SK-N-SH (cell line): ENCODE measurements at regions not wholly inside any gene's neighbourhood (a gene's known extent, or its start where the extent isn't known, plus 50 kb on each side); places are given as distances from the start of the nearest gene placed in this dataset.

Experiments
- CTCF ChIA-PET: fragments of 300-600, 350-600 bp; formaldehyde crosslinking; extraction: SDS; loops from one replicate; lab custom pipeline; 2021; lab: Yijun Ruan, JAX
- POLR2A ChIA-PET: fragments of 350-600 bp; sonication (Branson Sonifier 250); formaldehyde crosslinking; extraction: SDS; loops from one replicate; lab custom pipeline; 2020; ENCODE audit warnings: antibody characterized with exemption, inconsistent platforms; lab: Yijun Ruan, JAX
- DNase-seq: peaks from one replicate; pipeline ENCODE4 v3.0.0; 2012
- H2AFZ ChIP-seq: fragments of 200-600 bp; sonication (generic); 2 replicates; pipeline ENCODE4 v1.8.1; 2016; ENCODE audit warnings: antibody characterized with exemption, mild to moderate bottlenecking, low read depth
- H3F3A ChIP-seq: fragments of 200-600 bp; sonication (generic); replicated peaks from 2 replicates; pipeline ENCODE3; 2016; ENCODE audit warnings: antibody characterized with exemption, mild to moderate bottlenecking; ENCODE audit not compliant: insufficient read depth
- H3K27ac ChIP-seq, 2 experiments: fragments of 200-500 bp in 1 of 2; fragments of 200-600 bp in 1 of 2; sonication (Bioruptor generic) in 1 of 2; sonication (generic), shearing (Covaris generic) in 1 of 2; 2 replicates each; pipeline versions ENCODE4 v1.5.1 to v1.6.1; 2014 to 2016; ENCODE audit warnings: low read depth in 2 of 2, inconsistent platforms in 1 of 2, low read length in 1 of 2, mild to moderate bottlenecking in 1 of 2, mixed read lengths in 1 of 2
- H3K27me3 ChIP-seq: fragments of 200-600 bp; sonication (generic), shearing (Covaris generic); 2 replicates; pipeline ENCODE4 v1.6.1; 2016; ENCODE audit warnings: mixed run types; ENCODE audit not compliant: insufficient read depth
- H3K36me3 ChIP-seq, 2 experiments: fragments of 200-500 bp in 1 of 2; fragments of 200-600 bp in 1 of 2; sonication (Bioruptor generic) in 1 of 2; sonication (generic) in 1 of 2; replicated peaks in 1 of 2; 2 replicates each; pipeline versions ENCODE3 to v1.5.1; 2014 to 2016; ENCODE audit warnings: low read length in 1 of 2, mild to moderate bottlenecking in 1 of 2; ENCODE audit not compliant: insufficient read depth in 2 of 2, control insufficient read depth in 1 of 2
- H3K4me1 ChIP-seq, 2 experiments: fragments of 200-500 bp in 1 of 2; fragments of 200-600 bp in 1 of 2; sonication (Bioruptor generic) in 1 of 2; sonication (generic), shearing (Covaris generic) in 1 of 2; 2 replicates each; pipeline versions ENCODE4 v1.5.1 to v1.6.1; 2014 to 2016; ENCODE audit warnings: low read depth in 1 of 2, low read length in 1 of 2, mixed run types in 1 of 2; ENCODE audit not compliant: insufficient read depth in 2 of 2, control insufficient read depth in 1 of 2
- H3K4me2 ChIP-seq: fragments of 200-600 bp; sonication (generic), shearing (Covaris generic); 2 replicates; pipeline ENCODE4 v1.6.1; 2017; ENCODE audit warnings: mixed run types
- H3K4me3 ChIP-seq, 2 experiments: fragments of 200-500 bp in 1 of 2; fragments of 200-600 bp in 1 of 2; sonication (Bioruptor generic) in 1 of 2; sonication (generic), shearing (Covaris generic) in 1 of 2; 2 replicates each; pipeline versions ENCODE4 v1.5.1 to v1.8.1; 2014 to 2016; ENCODE audit warnings: low read depth in 2 of 2, inconsistent platforms in 1 of 2, low read length in 1 of 2, mild to moderate bottlenecking in 1 of 2, mixed read lengths in 1 of 2, moderate library complexity in 1 of 2
- H3K79me2 ChIP-seq: fragments of 200-600 bp; sonication (generic); 2 replicates; pipeline ENCODE4 v1.8.1; 2017; ENCODE audit warnings: mild to moderate bottlenecking; ENCODE audit not compliant: insufficient read depth
- H3K9ac ChIP-seq: fragments of 200-600 bp; sonication (generic); 2 replicates; pipeline ENCODE4 v1.6.1; 2017; ENCODE audit warnings: mixed run types
- H3K9me2 ChIP-seq: fragments of 200-600 bp; sonication (generic); 2 replicates; pipeline ENCODE4 v1.6.1; 2017; ENCODE audit warnings: mixed run types
- H3K9me3 ChIP-seq: fragments of 200-600 bp; sonication (generic); 2 replicates; pipeline ENCODE4 v1.6.1; 2017; ENCODE audit warnings: mixed run types, mild to moderate bottlenecking, moderate library complexity
- H4K20me1 ChIP-seq: fragments of 200-600 bp; sonication (generic); 2 replicates; pipeline ENCODE4 v1.6.1; 2017; ENCODE audit warnings: mild to moderate bottlenecking, mixed run types; ENCODE audit not compliant: insufficient read depth
- ELF1 ChIP-seq: IDR thresholded peaks from 2 replicates; pipeline ENCODE4 v1.4.0; 2012
- EP300 ChIP-seq, 2 experiments: IDR thresholded peaks; 2 replicates each; pipeline versions ENCODE4 v1.4.0 to v1.6.1; 2012; ENCODE audit warnings: borderline replicate concordance in 1 of 2, low read depth in 1 of 2, low read length in 1 of 2
- FOXJ3 ChIP-seq: sonication (generic); formaldehyde crosslinking; IDR thresholded peaks from 2 replicates; pipeline ENCODE4 v1.5.1; 2020; ENCODE audit warnings: mild to moderate bottlenecking, missing genetic modification reagents
- FOXM1 ChIP-seq: IDR thresholded peaks from 2 replicates; pipeline ENCODE4 v1.4.0; 2012; ENCODE audit warnings: low read depth, mild to moderate bottlenecking
- MXI1 ChIP-seq: IDR thresholded peaks from 2 replicates; pipeline ENCODE4 v1.6.1; 2012; ENCODE audit warnings: mild to moderate bottlenecking, low read depth, low read length, improper control_type of control experiment
- NRF1 ChIP-seq: IDR thresholded peaks from 2 replicates; pipeline ENCODE4 v1.6.1; 2012; ENCODE audit warnings: low read depth, mild to moderate bottlenecking, low read length
- POLR2AphosphoS5 ChIP-seq: IDR thresholded peaks from 2 replicates; pipeline ENCODE4 v1.6.1; 2012; ENCODE audit warnings: low read depth, low read length
- RCOR1 ChIP-seq: fragments of 150-350 bp; IDR thresholded peaks from 2 replicates; pipeline ENCODE4 v1.6.1; 2017; ENCODE audit warnings: antibody characterized with exemption, low read length
- RFX5 ChIP-seq: IDR thresholded peaks from 2 replicates; pipeline ENCODE4 v1.6.1; 2012; ENCODE audit warnings: mild to moderate bottlenecking, improper control_type of control experiment, low read length
- RXRA ChIP-seq: IDR thresholded peaks from 2 replicates; pipeline ENCODE4 v1.4.0; 2012; ENCODE audit warnings: low read depth, mild to moderate bottlenecking, borderline replicate concordance
- SIN3A ChIP-seq: IDR thresholded peaks from 2 replicates; pipeline ENCODE4 v1.6.1; 2012; ENCODE audit warnings: low read depth, mild to moderate bottlenecking, low read length, moderate library complexity, borderline replicate concordance
- TAF1 ChIP-seq: IDR thresholded peaks from 2 replicates; pipeline ENCODE4 v1.6.1; 2012; ENCODE audit warnings: low read depth, mild to moderate bottlenecking, low read length, moderate library complexity, borderline replicate concordance
- TCF12 ChIP-seq: IDR thresholded peaks from 2 replicates; pipeline ENCODE4 v1.4.0; 2012
- TEAD4 ChIP-seq: IDR thresholded peaks from 2 replicates; pipeline ENCODE4 v1.4.0; 2012; ENCODE audit warnings: mild to moderate bottlenecking, borderline replicate concordance; ENCODE audit not compliant: insufficient read depth
- YY1 ChIP-seq: IDR thresholded peaks from 2 replicates; pipeline ENCODE4 v1.4.0; 2012; ENCODE audit warnings: low read depth, mild to moderate bottlenecking
- WGBS: methylation state at CpG from one replicate; pipeline ENCODE4 v1.1.6; 2017; ENCODE audit warnings: low lambda C conversion rate; 5-methylcytosine and 5-hydroxymethylcytosine counted together
- TF ChIP-seq, protein P1 (sequence below): IDR thresholded peaks from 2 replicates; pipeline ENCODE4 v1.6.1; 2012; ENCODE audit warnings: mild to moderate bottlenecking, low read depth, low read length, moderate library complexity
- TF ChIP-seq, protein P2 (sequence below): IDR thresholded peaks from 2 replicates; pipeline ENCODE4 v1.4.0; 2012; ENCODE audit warnings: low read depth
- TF ChIP-seq, protein P3 (sequence below): fragments of 200-600 bp; sonication (generic); IDR thresholded peaks from 2 replicates; pipeline ENCODE4 v1.6.1; 2017; ENCODE audit warnings: antibody characterized with exemption, mild to moderate bottlenecking, moderate library complexity
- TF ChIP-seq, protein P4 (sequence below): IDR thresholded peaks from 2 replicates; pipeline ENCODE4; 2012
- TF ChIP-seq, protein P5 (sequence below): IDR thresholded peaks from 2 replicates; pipeline ENCODE4 v1.4.0; 2012; ENCODE audit warnings: low read depth, borderline replicate concordance

DNA sequence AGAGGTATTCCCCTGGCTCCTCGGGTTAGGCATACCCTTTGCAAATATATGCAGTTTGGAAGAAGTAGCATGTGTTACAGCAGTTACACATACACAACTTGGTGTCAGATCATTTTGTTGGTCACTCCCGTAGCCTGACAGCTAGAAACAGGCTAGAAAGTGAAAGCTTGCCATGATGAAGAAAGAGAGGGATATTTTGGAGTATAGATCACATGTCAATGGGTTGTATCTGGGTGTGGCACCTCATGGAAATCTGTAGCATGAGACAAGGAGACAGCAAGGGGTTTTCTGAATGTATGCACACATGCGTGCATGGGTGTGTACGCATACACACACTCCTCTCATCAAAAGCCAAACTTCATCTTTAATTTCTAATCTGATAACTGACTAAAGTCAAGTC, 1914.5 kb upstream of the PIK3C3 start (continued):
- TF ChIP-seq, protein P1, sequence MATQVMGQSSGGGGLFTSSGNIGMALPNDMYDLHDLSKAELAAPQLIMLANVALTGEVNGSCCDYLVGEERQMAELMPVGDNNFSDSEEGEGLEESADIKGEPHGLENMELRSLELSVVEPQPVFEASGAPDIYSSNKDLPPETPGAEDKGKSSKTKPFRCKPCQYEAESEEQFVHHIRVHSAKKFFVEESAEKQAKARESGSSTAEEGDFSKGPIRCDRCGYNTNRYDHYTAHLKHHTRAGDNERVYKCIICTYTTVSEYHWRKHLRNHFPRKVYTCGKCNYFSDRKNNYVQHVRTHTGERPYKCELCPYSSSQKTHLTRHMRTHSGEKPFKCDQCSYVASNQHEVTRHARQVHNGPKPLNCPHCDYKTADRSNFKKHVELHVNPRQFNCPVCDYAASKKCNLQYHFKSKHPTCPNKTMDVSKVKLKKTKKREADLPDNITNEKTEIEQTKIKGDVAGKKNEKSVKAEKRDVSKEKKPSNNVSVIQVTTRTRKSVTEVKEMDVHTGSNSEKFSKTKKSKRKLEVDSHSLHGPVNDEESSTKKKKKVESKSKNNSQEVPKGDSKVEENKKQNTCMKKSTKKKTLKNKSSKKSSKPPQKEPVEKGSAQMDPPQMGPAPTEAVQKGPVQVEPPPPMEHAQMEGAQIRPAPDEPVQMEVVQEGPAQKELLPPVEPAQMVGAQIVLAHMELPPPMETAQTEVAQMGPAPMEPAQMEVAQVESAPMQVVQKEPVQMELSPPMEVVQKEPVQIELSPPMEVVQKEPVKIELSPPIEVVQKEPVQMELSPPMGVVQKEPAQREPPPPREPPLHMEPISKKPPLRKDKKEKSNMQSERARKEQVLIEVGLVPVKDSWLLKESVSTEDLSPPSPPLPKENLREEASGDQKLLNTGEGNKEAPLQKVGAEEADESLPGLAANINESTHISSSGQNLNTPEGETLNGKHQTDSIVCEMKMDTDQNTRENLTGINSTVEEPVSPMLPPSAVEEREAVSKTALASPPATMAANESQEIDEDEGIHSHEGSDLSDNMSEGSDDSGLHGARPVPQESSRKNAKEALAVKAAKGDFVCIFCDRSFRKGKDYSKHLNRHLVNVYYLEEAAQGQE, result no peak

DNA sequence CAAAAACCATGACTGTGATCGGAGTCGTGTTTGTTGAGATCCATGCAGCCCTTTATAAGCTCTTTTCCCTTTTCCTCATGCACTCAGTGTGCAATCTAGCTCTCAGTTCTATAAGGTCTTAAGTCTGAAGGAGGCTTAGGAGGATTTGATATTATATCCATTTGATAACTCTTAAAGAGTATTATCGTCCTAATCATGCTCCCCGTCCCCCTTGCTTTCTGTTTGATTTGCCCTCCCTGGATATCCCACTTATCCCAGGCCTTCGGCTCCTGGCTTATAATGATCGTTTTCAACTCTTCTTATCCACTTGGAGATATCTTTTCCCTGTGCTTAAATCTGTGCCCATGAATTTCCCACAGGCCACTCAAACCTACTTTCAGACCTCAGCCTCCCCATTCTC, 1917.7 kb upstream of the PIK3C3 start:
- no peak for DNase-seq
- Histone ChIP-seq H3K9ac (no peak overlapping the region), H4K20me1 (no peaks in the 10 kb centered on the region), H3K9me2 (no peaks in the 10 kb centered on the region), H3K36me3 (no peaks in the 10 kb centered on the region), H3K4me3 (no peak overlapping the region), H3K4me1 (no peaks in the 10 kb centered on the region; a peak in 1 of 4 replicates), H2AFZ (no peak overlapping the region), H3K27ac (no peak overlapping the region; a peak in 1 of 4 replicates), H3F3A (no peaks in the 10 kb centered on the region), H3K79me2 (no peaks in the 10 kb centered on the region), H3K4me2 (no peak overlapping the region), H3K9me3 (no peaks in the 10 kb centered on the region), H3K27me3 (no peaks in the 10 kb centered on the region)
- CTCF ChIA-PET, result no interaction called here
- POLR2A ChIA-PET, result no interaction called here
- TF ChIP-seq RXRA, result no peak
- TF ChIP-seq SIN3A, result no peak
- TF ChIP-seq TCF12, result no peak
- TF ChIP-seq, protein P2, sequence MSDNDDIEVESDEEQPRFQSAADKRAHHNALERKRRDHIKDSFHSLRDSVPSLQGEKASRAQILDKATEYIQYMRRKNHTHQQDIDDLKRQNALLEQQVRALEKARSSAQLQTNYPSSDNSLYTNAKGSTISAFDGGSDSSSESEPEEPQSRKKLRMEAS, result no peak
- TF ChIP-seq RFX5, result no peak
- TF ChIP-seq YY1, result no peak
- no peak for TF ChIP-seq MXI1
- no peak for TF ChIP-seq EP300 (IDR thresholded peaks at IDR 0.05; ENCODE audit: borderline replicate concordance in 1 of 2, low read depth in 1 of 2, low read length in 1 of 2)
- TF ChIP-seq, protein P1, result no peak
- TF ChIP-seq, protein P3, sequence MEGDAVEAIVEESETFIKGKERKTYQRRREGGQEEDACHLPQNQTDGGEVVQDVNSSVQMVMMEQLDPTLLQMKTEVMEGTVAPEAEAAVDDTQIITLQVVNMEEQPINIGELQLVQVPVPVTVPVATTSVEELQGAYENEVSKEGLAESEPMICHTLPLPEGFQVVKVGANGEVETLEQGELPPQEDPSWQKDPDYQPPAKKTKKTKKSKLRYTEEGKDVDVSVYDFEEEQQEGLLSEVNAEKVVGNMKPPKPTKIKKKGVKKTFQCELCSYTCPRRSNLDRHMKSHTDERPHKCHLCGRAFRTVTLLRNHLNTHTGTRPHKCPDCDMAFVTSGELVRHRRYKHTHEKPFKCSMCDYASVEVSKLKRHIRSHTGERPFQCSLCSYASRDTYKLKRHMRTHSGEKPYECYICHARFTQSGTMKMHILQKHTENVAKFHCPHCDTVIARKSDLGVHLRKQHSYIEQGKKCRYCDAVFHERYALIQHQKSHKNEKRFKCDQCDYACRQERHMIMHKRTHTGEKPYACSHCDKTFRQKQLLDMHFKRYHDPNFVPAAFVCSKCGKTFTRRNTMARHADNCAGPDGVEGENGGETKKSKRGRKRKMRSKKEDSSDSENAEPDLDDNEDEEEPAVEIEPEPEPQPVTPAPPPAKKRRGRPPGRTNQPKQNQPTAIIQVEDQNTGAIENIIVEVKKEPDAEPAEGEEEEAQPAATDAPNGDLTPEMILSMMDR, result no peak
- TF ChIP-seq NRF1, result no peak
- no peak for TF ChIP-seq POLR2AphosphoS5
- TF ChIP-seq FOXM1, result no peak
- no peak for TF ChIP-seq TEAD4
- TF ChIP-seq FOXJ3 (CRISPR knock-in tag), result no peak
- TF ChIP-seq, protein P4, sequence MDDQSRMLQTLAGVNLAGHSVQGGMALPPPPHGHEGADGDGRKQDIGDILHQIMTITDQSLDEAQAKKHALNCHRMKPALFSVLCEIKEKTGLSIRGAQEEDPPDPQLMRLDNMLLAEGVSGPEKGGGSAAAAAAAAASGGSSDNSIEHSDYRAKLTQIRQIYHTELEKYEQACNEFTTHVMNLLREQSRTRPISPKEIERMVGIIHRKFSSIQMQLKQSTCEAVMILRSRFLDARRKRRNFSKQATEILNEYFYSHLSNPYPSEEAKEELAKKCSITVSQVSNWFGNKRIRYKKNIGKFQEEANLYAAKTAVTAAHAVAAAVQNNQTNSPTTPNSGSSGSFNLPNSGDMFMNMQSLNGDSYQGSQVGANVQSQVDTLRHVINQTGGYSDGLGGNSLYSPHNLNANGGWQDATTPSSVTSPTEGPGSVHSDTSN, result no peak
- TF ChIP-seq RCOR1, result no peak
- no peak for TF ChIP-seq TAF1
- TF ChIP-seq ELF1, result no peak
- TF ChIP-seq, protein P5, sequence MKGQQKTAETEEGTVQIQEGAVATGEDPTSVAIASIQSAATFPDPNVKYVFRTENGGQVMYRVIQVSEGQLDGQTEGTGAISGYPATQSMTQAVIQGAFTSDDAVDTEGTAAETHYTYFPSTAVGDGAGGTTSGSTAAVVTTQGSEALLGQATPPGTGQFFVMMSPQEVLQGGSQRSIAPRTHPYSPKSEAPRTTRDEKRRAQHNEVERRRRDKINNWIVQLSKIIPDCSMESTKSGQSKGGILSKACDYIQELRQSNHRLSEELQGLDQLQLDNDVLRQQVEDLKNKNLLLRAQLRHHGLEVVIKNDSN, result no peak
- 47% methylated on average over 6 of the region's 6 CpGs for WGBS
